IMR-90 (cell line): ENCODE measurements at regions not wholly inside any gene's neighbourhood (a gene's known extent, or its start where the extent isn't known, plus 50 kb on each side); places are given as distances from the start of the nearest gene placed in this dataset.

Experiments used
- ATAC-seq: fragments of 200-7000 bp; cut with Tn5 transposase; 2 replicates; pipeline ENCODE4 v1.9.1; 2020; ENCODE audit warnings: low read depth, mild to moderate bottlenecking, moderate library complexity
- BruUV-seq: library from RNA; stranded (reverse); fragments of 400-500 nt; replicated peaks from 2 replicates; lab custom pipeline; 2021; lab: Mats Ljungman, UMichigan
- CTCF ChIA-PET: fragments of 300-600 bp; formaldehyde crosslinking; extraction: SDS; loops from one replicate; lab custom pipeline; 2021; ENCODE audit warnings: antibody characterized with exemption; lab: Yijun Ruan, JAX
- POLR2A ChIA-PET: fragments of 300-600 bp; sonication (Branson Sonifier 250); formaldehyde crosslinking; loops from one replicate; lab custom pipeline; 2022; ENCODE audit warnings: antibody characterized with exemption; ENCODE audit not compliant: unreplicated experiment; lab: Charles Lee
- DNase-seq: peaks from one replicate; pipeline ENCODE4 v3.0.0; 2013
- H2AFZ ChIP-seq: replicated peaks from 2 replicates; pipeline ENCODE3; 2013; ENCODE audit warnings: low read length, mild to moderate bottlenecking; ENCODE audit not compliant: poor library complexity
- H2AK5ac ChIP-seq: 2 replicates; pipeline ENCODE4 v1.6.1; 2013; ENCODE audit warnings: low read depth, low read length, inconsistent platforms
- H2AK9ac ChIP-seq: replicated peaks from 2 replicates; pipeline ENCODE3; 2013; ENCODE audit warnings: mild to moderate bottlenecking, low read depth, low read length, moderate library complexity; ENCODE audit not compliant: poor library complexity
- H2BK120ac ChIP-seq: 2 replicates; pipeline ENCODE4 v1.6.1; 2013; ENCODE audit warnings: low read depth, low read length, inconsistent platforms
- H2BK15ac ChIP-seq: 3 replicates; pipeline ENCODE4 v1.6.1; 2013; ENCODE audit warnings: low read depth, low read length, inconsistent platforms
- H2BK20ac ChIP-seq: 2 replicates; pipeline ENCODE4 v1.6.1; 2013; ENCODE audit warnings: low read depth, mild to moderate bottlenecking, inconsistent platforms, low read length, moderate library complexity
- H2BK5ac ChIP-seq: 2 replicates; pipeline ENCODE4 v1.6.1; 2013; ENCODE audit warnings: mild to moderate bottlenecking, low read depth, low read length, inconsistent platforms; ENCODE audit not compliant: poor library complexity, severe bottlenecking
- H3K14ac ChIP-seq: replicated peaks from 2 replicates; pipeline ENCODE4 v1.6.1; 2013; ENCODE audit warnings: low read depth, low read length, inconsistent platforms
- H3K18ac ChIP-seq: 2 replicates; pipeline ENCODE4 v1.6.1; 2013; ENCODE audit warnings: low read depth, low read length, control low read depth
- H3K23ac ChIP-seq: 2 replicates; pipeline ENCODE4 v1.6.1; 2013; ENCODE audit warnings: low read depth, low read length, inconsistent platforms
- H3K27ac ChIP-seq: 2 replicates; pipeline ENCODE4 v1.5.1; 2013; ENCODE audit warnings: mild to moderate bottlenecking, control low read depth, low read length; ENCODE audit not compliant: insufficient read depth
- H3K27me3 ChIP-seq: 2 replicates; pipeline ENCODE4 v1.6.1; 2013; ENCODE audit warnings: low read length; ENCODE audit not compliant: control insufficient read depth, insufficient read depth
- H3K36me3 ChIP-seq: 2 replicates; pipeline ENCODE4 v1.6.1; 2013; ENCODE audit warnings: low read length, mixed read lengths; ENCODE audit not compliant: control insufficient read depth, insufficient read depth
- H3K4ac ChIP-seq: 2 replicates; pipeline ENCODE4 v1.6.1; 2013; ENCODE audit warnings: low read depth, low read length, inconsistent platforms
- H3K4me1 ChIP-seq: 2 replicates; pipeline ENCODE4 v1.6.1; 2013; ENCODE audit warnings: low read length, mixed read lengths; ENCODE audit not compliant: control insufficient read depth, insufficient read depth
- H3K4me2 ChIP-seq: 2 replicates; pipeline ENCODE4 v1.6.1; 2013; ENCODE audit warnings: low read depth, mild to moderate bottlenecking, control low read depth, low read length, moderate library complexity
- H3K4me3 ChIP-seq: 2 replicates; pipeline ENCODE4 v1.5.1; 2013; ENCODE audit warnings: low read depth, mild to moderate bottlenecking, control low read depth, low read length, moderate library complexity; ENCODE audit not compliant: insufficient read depth
- H3K56ac ChIP-seq: 2 replicates; pipeline ENCODE4 v1.6.1; 2013; ENCODE audit warnings: low read length, inconsistent platforms; ENCODE audit not compliant: insufficient read depth; ENCODE audit errors: extremely low read depth
- H3K79me1 ChIP-seq, 2 experiments: 2 replicates each; pipeline ENCODE4 v1.6.1; 2013; ENCODE audit warnings: low read length in 2 of 2, inconsistent platforms in 1 of 2, low read depth in 1 of 2
- H3K9ac ChIP-seq: 2 replicates; pipeline ENCODE4 v1.6.1; 2013; ENCODE audit warnings: low read depth, low read length, control low read depth
- H3K9me1 ChIP-seq: 2 replicates; pipeline ENCODE4 v1.6.1; 2013; ENCODE audit warnings: low read length, inconsistent platforms; ENCODE audit not compliant: insufficient read depth
- H3K9me3 ChIP-seq: 2 replicates; pipeline ENCODE4 v1.6.1; 2013; ENCODE audit warnings: low read length; ENCODE audit not compliant: control insufficient read depth, insufficient read depth
- H4K20me1 ChIP-seq: 2 replicates; pipeline ENCODE4 v1.6.1; 2013; ENCODE audit warnings: low read length, inconsistent platforms; ENCODE audit not compliant: insufficient read depth
- H4K5ac ChIP-seq: 2 replicates; pipeline ENCODE4 v1.6.1; 2013; ENCODE audit warnings: mild to moderate bottlenecking, low read depth, low read length, control low read depth
- H4K8ac ChIP-seq, 2 experiments: 2 replicates each; pipeline ENCODE4 v1.6.1; 2013; ENCODE audit warnings: low read depth in 2 of 2, low read length in 2 of 2, control low read depth in 1 of 2, inconsistent platforms in 1 of 2
- H4K91ac ChIP-seq: 2 replicates; pipeline ENCODE4 v1.6.1; 2013; ENCODE audit warnings: low read depth, low read length, inconsistent platforms; ENCODE audit not compliant: insufficient read depth
- NFE2L2 ChIP-seq: fragments of 150-350 bp; IDR thresholded peaks from 2 replicates; pipeline ENCODE4 v1.6.1; 2016; ENCODE audit warnings: low read depth, mild to moderate bottlenecking, low read length
- POLR2A ChIP-seq: IDR thresholded peaks from 2 replicates; pipeline ENCODE4 v1.6.1; 2012; ENCODE audit warnings: mild to moderate bottlenecking, low read depth, low read length
- WGBS, 2 experiments: methylation state at CpG; one replicate each; pipeline versions ENCODE4 v1.1.5 to v1.1.7; 2013; ENCODE audit warnings: missing lambda C conversion rate in 2 of 2; ENCODE audit not compliant: insufficient read length in 1 of 2; ENCODE audit errors: extremely low coverage in 2 of 2; 5-methylcytosine and 5-hydroxymethylcytosine counted together
- dilution Hi-C: fragments of 300-500 bp; cut with HindIII; formaldehyde crosslinking; loops from one replicate; pipeline ENCODE4 v1.14.3; 2018; ENCODE audit warnings: low sequenced_read_pairs; ENCODE audit not compliant: unreplicated experiment
- in situ Hi-C: fragments of 300-500 bp; cut with MboI; formaldehyde crosslinking; loops from 3 replicates; pipeline ENCODE4 v1.14.3; 2019; ENCODE audit warnings: low sequenced_read_pairs, inconsistent platforms, mixed read lengths
- intact Hi-C: fragments of 100-400 bp; cut with micrococcal nuclease; formaldehyde crosslinking; loops from 2 replicates; pipeline ENCODE4 v1.10.0; 2022

GRCh38 chr22:22141031-22141430 is 103.6 kb upstream of the VPREB1 start:
- Histone ChIP-seq H4K20me1 (no peaks in the 10 kb centered on the region), H3K27me3 (peaks cover 34% of the 10 kb centered on the region), H3K56ac (no peak overlapping the region), H2AK5ac (no peak overlapping the region), H3K4me3 (no peak overlapping the region), H2BK120ac (no peak overlapping the region), H3K4me2 (no peak overlapping the region), H2BK15ac (no peak overlapping the region), H2BK5ac (no peak overlapping the region), H3K79me1 (no peaks in the 10 kb centered on the region), H3K9me3 (no peaks in the 10 kb centered on the region), H3K9ac (no peak overlapping the region), H3K4me1 (no peaks in the 10 kb centered on the region), H3K4ac (no peak overlapping the region), H3K9me1 (no peaks in the 10 kb centered on the region), H4K8ac (no peak overlapping the region), H4K5ac (no peak overlapping the region), H3K27ac (no peak overlapping the region), H3K14ac (no peak overlapping the region), H2BK20ac (no peak overlapping the region), H3K23ac (no peak overlapping the region), H2AFZ (no peak overlapping the region), H4K91ac (no peak overlapping the region), H3K36me3 (no peaks in the 10 kb centered on the region), H3K18ac (no peak overlapping the region), H2AK9ac (no peak overlapping the region)
- POLR2A ChIA-PET = no interaction called here
- in situ Hi-C loops (no loop called here), dilution Hi-C loops (no loop called here), intact Hi-C loops (no loop called here)
- TF ChIP-seq NFE2L2 = no peak
- no peak for TF ChIP-seq POLR2A
- WGBS, 2 experiments = no CpG with 5 or more reads among the region's 3 CpGs
- DNase-seq (no peak), ATAC-seq (no peak)
- BruUV-seq = no TSS peak
- CTCF ChIA-PET = no interaction called here
